Cardiac fibroblast (primary cell): ENCODE measurements at regions not wholly inside any gene's neighbourhood (a gene's known extent, or its start where the extent isn't known, plus 50 kb on each side); places are given as distances from the start of the nearest gene placed in this dataset.

Experiments used
- DNase-seq, 2 donors: peaks; one replicate each; pipeline versions ENCODE4 v3.0.0 to v3.0.0-alpha.2; 2010; ENCODE audit warnings: low read depth in 2 of 2
- H3K4me3 ChIP-seq, 2 donors: replicated peaks in 1 of 2; 1 replicate in 1 of 2; 2 replicates in 1 of 2; pipeline ENCODE4 v1.5.1; 2011; ENCODE audit warnings: low read depth in 2 of 2, low read length in 2 of 2, mild to moderate bottlenecking in 2 of 2, moderate library complexity in 1 of 2
- CTCF ChIP-seq: IDR thresholded peaks from one replicate; pipeline ENCODE4 v1.5.1; 2011; ENCODE audit warnings: low read depth, mild to moderate bottlenecking, low read length, inconsistent platforms

- no peak for TF ChIP-seq CTCF
- no peak for DNase-seq
- no peak overlapping the region for H3K4me3 ChIP-seq
These were observed 65.9 kb downstream of the ZBTB18 start for GRCh38 chr1:244116946-244117345.

DNA sequence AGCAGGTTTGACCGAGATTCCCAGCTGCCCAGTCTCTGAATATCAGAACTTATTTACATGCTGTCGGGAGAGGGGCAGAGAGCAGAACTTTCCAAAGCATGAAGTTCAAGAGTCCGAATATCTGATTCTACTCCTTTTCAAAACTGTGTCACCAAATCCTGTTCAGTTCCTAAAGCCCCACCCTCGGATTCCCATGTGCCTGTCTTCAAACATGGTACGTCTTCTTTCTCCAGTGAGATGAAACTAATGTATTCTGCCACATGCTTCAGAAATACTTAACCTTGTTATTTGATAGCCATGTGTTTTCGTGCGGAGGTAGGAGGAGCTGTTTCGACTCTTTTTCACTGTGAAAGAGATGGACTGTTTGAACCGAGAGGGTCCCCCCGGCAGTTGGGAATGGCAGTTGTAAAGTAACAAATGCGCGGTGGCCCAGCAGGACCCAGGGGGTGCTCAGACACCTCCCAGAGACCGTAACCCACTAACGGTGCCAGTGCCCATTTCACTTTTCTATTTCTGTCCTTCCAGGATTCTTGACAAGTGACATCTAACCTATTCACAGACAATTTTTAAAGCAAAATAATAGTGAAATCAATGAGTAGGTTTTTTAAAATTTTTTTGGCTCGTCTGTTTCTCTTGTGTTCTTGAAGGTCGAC, 67.2 kb downstream of the ZBTB18 start:
- H3K4me3 ChIP-seq, result no peak overlapping the region
- DNase-seq, result no peak
- TF ChIP-seq CTCF, result no peak

GRCh38 chr1:244128591-244129383, 77.7 kb downstream of the ZBTB18 start:
- no peak overlapping the region for H3K4me3 ChIP-seq
- DNase-seq, result no peak
- TF ChIP-seq CTCF, result no peak

- TF ChIP-seq CTCF, result no peak
- no peak for DNase-seq
- H3K4me3 ChIP-seq, result no peak overlapping the region
These were observed 86.2 kb downstream of the ZBTB18 start for GRCh38 chr1:244137276-244137675.

GRCh38 chr1:244137725-244138124, 86.6 kb downstream of the ZBTB18 start:
- DNase-seq, result no peak
- no peak for TF ChIP-seq CTCF
- no peak overlapping the region for H3K4me3 ChIP-seq

- no peak for TF ChIP-seq CTCF
- H3K4me3 ChIP-seq, result no peak overlapping the region
- no peak for DNase-seq
These were observed 87.3 kb downstream of the ZBTB18 start for GRCh38 chr1:244138399-244138798.

- TF ChIP-seq CTCF, result no peak
- DNase-seq, result peak in 1 of 2 donors; percentile 13
- H3K4me3 ChIP-seq, result no peak overlapping the region
These were observed 88.6 kb downstream of the ZBTB18 start for GRCh38 chr1:244139655-244140054.
